GM12878 (cell line): ENCODE measurements at regions not wholly inside any gene's neighbourhood (a gene's known extent, or its start where the extent isn't known, plus 50 kb on each side); places are given as distances from the start of the nearest gene placed in this dataset.

Experiments used
- ATAC-seq: fragments of 200-7000 bp; cut with Tn5 transposase; 3 replicates; pipeline ENCODE4 v1.9.1; 2020; ENCODE audit warnings: mild to moderate bottlenecking, moderate library complexity
- BruUV-seq: library from RNA; stranded (reverse); fragments of 400-500 nt; replicated peaks from 2 replicates; lab custom pipeline; 2021; lab: Mats Ljungman, UMichigan
- CTCF ChIA-PET: fragments of 300-600 bp; sonication (Branson Sonifier 250); formaldehyde crosslinking; extraction: SDS; loops from one replicate; lab custom pipeline; 2021; ENCODE audit warnings: inconsistent platforms; lab: Yijun Ruan, JAX
- POLR2A ChIA-PET: fragments of 350-600 bp; formaldehyde crosslinking; extraction: SDS; loops from one replicate; lab custom pipeline; 2021; ENCODE audit warnings: inconsistent platforms; lab: Charles Lee
- RAD21 ChIA-PET: fragments of 300-600 bp; sonication (Branson Sonifier 250); formaldehyde crosslinking; loops from one replicate; lab custom pipeline; 2023; ENCODE audit warnings: antibody characterized with exemption; ENCODE audit not compliant: unreplicated experiment; lab: Charles Lee
- SMC1A ChIA-PET: fragments of 300-600 bp; sonication (Branson Sonifier 250); formaldehyde crosslinking; loops from one replicate; lab custom pipeline; 2023; ENCODE audit not compliant: unreplicated experiment, uncharacterized antibody; lab: Charles Lee
- DNase-seq: peaks from one replicate; pipeline ENCODE4 v3.0.0-alpha.2; 2011; ENCODE audit warnings: low read depth, low spot score
- FAIRE-seq: peaks from 3 replicates; lab custom pipeline; 2011; peaks lifted over from hg19 to GRCh38; lab: Jason Lieb, UNC
- H2AFZ ChIP-seq: 2 replicates; pipeline ENCODE4 v1.6.0; 2011; ENCODE audit warnings: low read depth, low read length, control low read depth; ENCODE audit not compliant: control insufficient read depth
- H3K27ac ChIP-seq: 2 replicates; pipeline ENCODE4 v1.5.1; 2011; ENCODE audit warnings: control low read depth; ENCODE audit not compliant: control insufficient read depth, insufficient read depth
- H3K27me3 ChIP-seq, 2 experiments: replicated peaks in 1 of 2; 2 replicates each; pipeline versions ENCODE4 v1.6.0 to v1.6.1; 2011; ENCODE audit warnings: low read length in 1 of 2; ENCODE audit not compliant: control insufficient read depth in 2 of 2, insufficient read depth in 2 of 2
- H3K36me3 ChIP-seq, 2 experiments: 2 replicates each; pipeline ENCODE4 v1.5.1; 2011; ENCODE audit warnings: low read length in 1 of 2; ENCODE audit not compliant: control insufficient read depth in 2 of 2, insufficient read depth in 2 of 2
- H3K4me1 ChIP-seq: 2 replicates; pipeline ENCODE4 v1.6.1; 2011; ENCODE audit warnings: mild to moderate bottlenecking, low read length, moderate library complexity, mixed read lengths; ENCODE audit not compliant: control insufficient read depth, insufficient read depth
- H3K4me2 ChIP-seq: 2 replicates; pipeline ENCODE4 v1.6.0; 2011; ENCODE audit warnings: control low read depth; ENCODE audit not compliant: control insufficient read depth, insufficient read depth
- H3K4me3 ChIP-seq: fragments of 200-600 bp; sonication (generic); 2 replicates; pipeline ENCODE4 v1.5.1; 2016
- H3K79me2 ChIP-seq: 2 replicates; pipeline ENCODE4 v1.6.0; 2011; ENCODE audit warnings: low read length; ENCODE audit not compliant: control insufficient read depth, insufficient read depth
- H3K9ac ChIP-seq: 2 replicates; pipeline ENCODE4 v1.8.0; 2011; ENCODE audit warnings: low read length, control low read depth, mixed read lengths; ENCODE audit not compliant: control insufficient read depth, insufficient read depth
- H3K9me3 ChIP-seq: replicated peaks from 3 replicates; pipeline ENCODE4 v1.5.1; 2011; ENCODE audit warnings: mild to moderate bottlenecking, low read length; ENCODE audit not compliant: control insufficient read depth, insufficient read depth
- H4K20me1 ChIP-seq: 2 replicates; pipeline ENCODE4 v1.6.0; 2011; ENCODE audit not compliant: control insufficient read depth, insufficient read depth
- ATF7 ChIP-seq: fragments of 450-650 bp; IDR thresholded peaks from 2 replicates; pipeline ENCODE4 v1.6.1; 2016; ENCODE audit warnings: low read depth, mild to moderate bottlenecking
- BRCA1 ChIP-seq: IDR thresholded peaks from 2 replicates; pipeline ENCODE4 v1.6.1; 2011; ENCODE audit warnings: low read depth, low read length, improper control_type of control experiment
- CHD1 ChIP-seq: IDR thresholded peaks from 2 replicates; pipeline ENCODE4 v1.6.1; 2012; ENCODE audit warnings: low read depth, low read length, improper control_type of control experiment
- FOXK2 ChIP-seq: fragments of 450-650 bp; IDR thresholded peaks from 2 replicates; pipeline ENCODE4 v1.6.1; 2017; ENCODE audit warnings: mild to moderate bottlenecking, moderate library complexity
- GABPA ChIP-seq: IDR thresholded peaks from 2 replicates; pipeline ENCODE4 v1.6.1; 2014; ENCODE audit warnings: antibody characterized with exemption, low read depth, mild to moderate bottlenecking, inconsistent platforms
- NFXL1 ChIP-seq: fragments of 450-650 bp; IDR thresholded peaks from 2 replicates; pipeline ENCODE4 v1.6.1; 2017; ENCODE audit warnings: antibody characterized with exemption, mild to moderate bottlenecking, borderline replicate concordance
- PKNOX1 ChIP-seq: fragments of 450-650 bp; IDR thresholded peaks from 2 replicates; pipeline ENCODE4 v1.6.1; 2016; ENCODE audit warnings: mild to moderate bottlenecking
- POLR2AphosphoS5 ChIP-seq: IDR thresholded peaks from 2 replicates; pipeline ENCODE4 v1.6.1; 2011; ENCODE audit warnings: mild to moderate bottlenecking, low read length, inconsistent platforms
- RAD21 ChIP-seq: IDR thresholded peaks from 2 replicates; pipeline ENCODE4 v1.6.1; 2011; ENCODE audit warnings: mild to moderate bottlenecking, low read depth, low read length, moderate library complexity; ENCODE audit not compliant: insufficient read depth
- SIN3A ChIP-seq: IDR thresholded peaks from 2 replicates; pipeline ENCODE4 v1.6.1; 2012; ENCODE audit warnings: low read depth, low read length, improper control_type of control experiment
- SRF ChIP-seq, 2 experiments: IDR thresholded peaks; 2 replicates each; pipeline ENCODE4 v1.6.1; 2011; ENCODE audit warnings: low read depth in 2 of 2, low read length in 2 of 2, mild to moderate bottlenecking in 1 of 2, moderate library complexity in 1 of 2
- SUZ12 ChIP-seq: fragments of 200-600 bp; sonication (generic); IDR thresholded peaks from one replicate; pipeline ENCODE4 v1.6.1; 2018; ENCODE audit warnings: antibody characterized with exemption, mild to moderate bottlenecking; ENCODE audit not compliant: unreplicated experiment
- ZNF687 ChIP-seq: fragments of 450-650 bp; IDR thresholded peaks from 2 replicates; pipeline ENCODE4 v1.6.1; 2017; ENCODE audit warnings: mild to moderate bottlenecking, moderate library complexity
- WGBS: methylation state at CpG from one replicate; pipeline ENCODE4 v1.1.6; 2016; ENCODE audit warnings: low lambda C conversion rate; ENCODE audit not compliant: insufficient replicate concordance, insufficient coverage; ENCODE audit errors: missing lambda C conversion rate; 5-methylcytosine and 5-hydroxymethylcytosine counted together
- in situ Hi-C: fragments of 300-500 bp; cut with MboI; formaldehyde crosslinking; loops from 9 replicates; pipeline ENCODE4 v1.14.3; 2018; ENCODE audit warnings: mixed read lengths
- intact Hi-C: fragments of 100-400 bp; cut with micrococcal nuclease; formaldehyde crosslinking; loops from one replicate; pipeline ENCODE4 v1.14.2; 2022; ENCODE audit not compliant: unreplicated experiment
- TF ChIP-seq, protein P1 (sequence below): IDR thresholded peaks from 2 replicates; pipeline ENCODE4 v1.6.1; 2011; ENCODE audit warnings: low read depth, low read length, improper control_type of control experiment, borderline replicate concordance

GRCh38 chr2:222057347-222058073 lies 241.3 kb downstream of the PAX3 start (continued):
- no peak for TF ChIP-seq CHD1
- 0 out of 2 replicates have a peak, but pooled peaks have one; percentile 38 for TF ChIP-seq ATF7

- Histone ChIP-seq H2AFZ (no peak overlapping the region), H3K9ac (no peak overlapping the region), H4K20me1 (no peaks in the 10 kb centered on the region), H3K4me2 (no peak overlapping the region), H3K9me3 (no peaks in the 10 kb centered on the region), H3K27ac (no peak overlapping the region), H3K79me2 (no peaks in the 10 kb centered on the region), H3K36me3 (no peaks in the 10 kb centered on the region), H3K4me3 (no peak overlapping the region), H3K4me1 (no peaks in the 10 kb centered on the region), H3K27me3 (peaks cover 0 to 4% of the 10 kb centered on the region in 2 experiments; a peak in 2 of 4 replicates)
- no peak for FAIRE-seq
- TF ChIP-seq GABPA (no peak), ZNF687 (no peak), FOXK2 (no peak), RAD21 (no peak), NFXL1 (no peak), SRF (IDR thresholded peaks at IDR 0.05; ENCODE audit: low read depth in 2 of 2, low read length in 2 of 2) (no peak), PKNOX1 (no peak), SIN3A (no peak), BRCA1 (no peak), POLR2AphosphoS5 (no peak), SUZ12 (no peak)
- TF ChIP-seq, protein P1, sequence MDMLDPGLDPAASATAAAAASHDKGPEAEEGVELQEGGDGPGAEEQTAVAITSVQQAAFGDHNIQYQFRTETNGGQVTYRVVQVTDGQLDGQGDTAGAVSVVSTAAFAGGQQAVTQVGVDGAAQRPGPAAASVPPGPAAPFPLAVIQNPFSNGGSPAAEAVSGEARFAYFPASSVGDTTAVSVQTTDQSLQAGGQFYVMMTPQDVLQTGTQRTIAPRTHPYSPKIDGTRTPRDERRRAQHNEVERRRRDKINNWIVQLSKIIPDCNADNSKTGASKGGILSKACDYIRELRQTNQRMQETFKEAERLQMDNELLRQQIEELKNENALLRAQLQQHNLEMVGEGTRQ: no peak
- no peak for DNase-seq
- WGBS: 21% methylated on average over 4 of the region's 4 CpGs
- intact Hi-C loops (loop anchor here (5.0 to 10.0 kb wide), 2 partner anchors 257 to 639 kb away; no protein-coding TSS in a partner anchor), in situ Hi-C loops (loop anchor here (10.0 kb wide), 1 partner anchor 509 kb away; no protein-coding TSS in a partner anchor)
- BruUV-seq: no TSS peak
- ChIA-PET POLR2A (no interaction called here), RAD21 (interaction anchor here (1.2 kb wide), 1 partner anchor 259 kb away, joined by 4 read pairs; no protein-coding TSS in a partner anchor), CTCF (interaction anchor here (1.6 to 2.0 kb wide), 2 partner anchors 9 to 30 kb away, joined by 5 to 6 read pairs; no protein-coding TSS in a partner anchor), SMC1A (no interaction called here)
- no peak for ATAC-seq
Observed at GRCh38 chr2:222055328-222055727, 243.5 kb downstream of the PAX3 start.
